GM19328 (cell line): ENCODE measurements at regions not wholly inside any gene's neighbourhood (a gene's known extent, or its start where the extent isn't known, plus 50 kb on each side); places are given as distances from the start of the nearest gene placed in this dataset.
A peak's percentile ranks its signal among the peaks of the same experiment; 100 is the strongest.
"Not testable (repeated sequence)": the region's sequence is repeated elsewhere in the genome, so short reads cannot be mapped to it uniquely, and the experiment has no call there.

Source experiments
- ATAC-seq: cut with Tn5 transposase; IDR thresholded peaks from one replicate; pipeline ENCODE4 v1.9.1; 2021; ENCODE audit warnings: mild to moderate bottlenecking, moderate library complexity; ENCODE audit not compliant: unreplicated experiment

- ATAC-seq, result no peak
Measured at GRCh38 chr6:11387707-11388430, 149.7 kb upstream of the TMEM170B start.

- no peak for ATAC-seq
Measured at GRCh38 chr6:11386726-11387125, 150.8 kb upstream of the TMEM170B start.

- ATAC-seq, result peak; percentile 59
Measured at GRCh38 chr6:11386323-11386722, 151.2 kb upstream of the TMEM170B start.

GRCh38 chr6:11384531-11385309, 152.3 kb upstream of the NEDD9 start:
- no peak for ATAC-seq

GRCh38 chr6:11381801-11382513, 149.5 kb upstream of the NEDD9 start:
- peak; percentile 78 for ATAC-seq

- ATAC-seq, result no peak
Measured at GRCh38 chr6:11380969-11381744, 148.7 kb upstream of the NEDD9 start.

GRCh38 chr6:11380549-11380948, 148.1 kb upstream of the NEDD9 start:
- ATAC-seq, result no peak

- ATAC-seq, result no peak
Measured at GRCh38 chr6:11379805-11380204, 147.3 kb upstream of the NEDD9 start.

GRCh38 chr6:11378639-11379038, 146.2 kb upstream of the NEDD9 start:
- no peak for ATAC-seq

- peak; percentile 90 for ATAC-seq
Measured at GRCh38 chr6:11374036-11375010, 141.9 kb upstream of the NEDD9 start.

- ATAC-seq, result no peak
Measured at GRCh38 chr6:11373208-11373607, 140.7 kb upstream of the NEDD9 start.

- ATAC-seq, result not testable (repeated sequence)
Measured at GRCh38 chr6:11372186-11372790, 139.8 kb upstream of the NEDD9 start.

GRCh38 chr6:11370191-11371018, 137.9 kb upstream of the NEDD9 start:
- no peak for ATAC-seq

GRCh38 chr6:11368760-11369159, 136.3 kb upstream of the NEDD9 start:
- ATAC-seq, result no peak

- ATAC-seq, result no peak
Measured at GRCh38 chr6:11368264-11368663, 135.8 kb upstream of the NEDD9 start.

GRCh38 chr6:11367638-11368199, 135.3 kb upstream of the NEDD9 start:
- ATAC-seq, result no peak

- ATAC-seq, result no peak
Measured at GRCh38 chr6:11366934-11367637, 134.6 kb upstream of the NEDD9 start.
